Pancreas (tissue), 10 donors: ENCODE measurements at regions not wholly inside any gene's neighbourhood (a gene's known extent, or its start where the extent isn't known, plus 50 kb on each side); places are given as distances from the start of the nearest gene placed in this dataset.

Experiments used
- ATAC-seq, 4 donors: fragments of 200-7000 bp; cut with Tn5 transposase; one replicate each; pipeline versions ENCODE4 v1.8.0 to v1.9.1; 2020; ENCODE audit warnings: mild to moderate bottlenecking in 4 of 4, moderate library complexity in 4 of 4
- DNase-seq, 6 donors: peaks; one replicate each; pipeline ENCODE4 v3.0.0-alpha.2; 2020
- FAIRE-seq: peaks from 2 replicates; lab custom pipeline; 2012; peaks lifted over from hg19 to GRCh38; lab: Jason Lieb, UNC
- H3K27ac ChIP-seq, 4 donors: fragments of 200-600 bp; sonication (generic); 1 replicate in 3 of 4; 2 replicates in 1 of 4; pipeline versions ENCODE4 v1.5.0 to v1.8.0; 2020
- H3K27me3 ChIP-seq, 4 donors: fragments of 200-600 bp; one replicate each; pipeline ENCODE4 v1.8.0; 2021
- H3K36me3 ChIP-seq, 3 donors: fragments of 200-600 bp; sonication (generic) in 1 of 3; one replicate each; pipeline versions ENCODE4 v1.5.0 to v1.8.0; 2020 to 2021
- H3K4me1 ChIP-seq, 3 donors: fragments of 200-600 bp; one replicate each; pipeline ENCODE4 v1.8.0; 2021
- H3K4me3 ChIP-seq, 4 donors: fragments of 200-600 bp; sonication (generic) in 2 of 4; one replicate each; pipeline versions ENCODE4 v1.5.0 to v1.8.0; 2020 to 2021
- H3K9me3 ChIP-seq, 4 donors: fragments of 200-600 bp; one replicate each; pipeline ENCODE4 v1.8.0; 2021
- CTCF ChIP-seq, 4 donors: fragments of 200-600 bp; sonication (generic) in 3 of 4; IDR thresholded peaks; one replicate each; pipeline versions ENCODE4 v1.5.0 to v1.8.0; 2021; ENCODE audit warnings: antibody characterized with exemption in 4 of 4
- WGBS, 2 donors: extraction: QIAGEN DNeasy Blood & Tissue Kit; methylation state at CpG; one replicate each; pipeline ENCODE4 v1.1.7; 2013; 5-methylcytosine and 5-hydroxymethylcytosine counted together
- intact Hi-C, 3 donors: fragments of 100-400 bp; cut with DNase I; formaldehyde crosslinking; loops; one replicate each; pipeline versions ENCODE4 v1.11.1 to v1.14.2; 2022
- donor health status: healthy with polysubstance abuse.
- donor health status: DM: no; HTN: no; CAD: no; lungs with moderate emphysema.
- donor health status: DM: no; HTN: no; CAD: no.
- donor health status: control.
- donor health status: control.
- donor health status: Bipolar disorder and iron deficiency.
- donor health status: DM: yes; HTN: yes; CAD: no.
- donor health status: DM: no; HTN: no; CAD: no.
- donor health status: DM: no; HTN: no; CAD: no.
- donor health status: DM: yes; HTN: yes; CAD: no.

GRCh38 chr3:193808317-193808716 lies 215.3 kb downstream of the OPA1 start:
- H3K27ac ChIP-seq, result no peak overlapping the region
- FAIRE-seq (no peak), DNase-seq (no peak), ATAC-seq (no peak)
- WGBS, 2 donors, result 93 to 94% methylated on average over 8 of the region's 8 CpGs
- H3K4me3 ChIP-seq, result no peak overlapping the region
- intact Hi-C loops, result no loop called here
- H3K27me3 ChIP-seq, result no peaks in the 10 kb centered on the region
- no peaks in the 10 kb centered on the region for H3K36me3 ChIP-seq
- H3K9me3 ChIP-seq, result no peaks in the 10 kb centered on the region
- H3K4me1 ChIP-seq, result peaks cover 0 to 3% (median 1%) of the 10 kb centered on the region in 3 donors
- no peak for TF ChIP-seq CTCF (IDR thresholded peaks at IDR 0.05)

GRCh38 chr3:193809106-193809505 lies 216.1 kb downstream of the OPA1 start:
- H3K36me3 ChIP-seq, result no peaks in the 10 kb centered on the region
- H3K4me3 ChIP-seq, result no peak overlapping the region
- ATAC-seq (no peak), DNase-seq (no peak), FAIRE-seq (no peak)
- TF ChIP-seq CTCF (IDR thresholded peaks at IDR 0.05), result no peak
- H3K9me3 ChIP-seq, result no peaks in the 10 kb centered on the region
- 79 to 83% methylated on average over 2 of the region's 2 CpGs for WGBS, 2 donors
- H3K27ac ChIP-seq, result no peak overlapping the region
- no peaks in the 10 kb centered on the region for H3K27me3 ChIP-seq
- intact Hi-C loops, result no loop called here
- H3K4me1 ChIP-seq, result peaks cover 0 to 6% (median 3%) of the 10 kb centered on the region in 3 donors

GRCh38 chr3:193812078-193812725 lies 219.2 kb downstream of the OPA1 start:
- no peak for ATAC-seq

GRCh38 chr3:193812791-193813500 lies 219.9 kb downstream of the OPA1 start:
- no peaks in the 10 kb centered on the region for H3K9me3 ChIP-seq
- 57 to 69% methylated on average over 7 of the region's 7 CpGs for WGBS, 2 donors
- H3K4me3 ChIP-seq, result no peak overlapping the region
- intact Hi-C loops, result no loop called here
- DNase-seq, result no peak
- H3K27ac ChIP-seq, result no peak overlapping the region
- no peak for FAIRE-seq
- no peaks in the 10 kb centered on the region for H3K36me3 ChIP-seq
- ATAC-seq, result no peak
- no peaks in the 10 kb centered on the region for H3K27me3 ChIP-seq
- peaks cover 26 to 33% (median 30%) of the 10 kb centered on the region in 3 donors for H3K4me1 ChIP-seq
- TF ChIP-seq CTCF (IDR thresholded peaks at IDR 0.05), result no peak

More at GRCh38 chr3:193812078-193812725, 219.2 kb downstream of the OPA1 start:
- intact Hi-C loops, result no loop called here
- H3K27ac ChIP-seq, result no peak overlapping the region
- no peak for FAIRE-seq
- peaks cover 18 to 28% (median 23%) of the 10 kb centered on the region in 3 donors for H3K4me1 ChIP-seq
- DNase-seq, result no peak
- H3K36me3 ChIP-seq, result no peaks in the 10 kb centered on the region
- H3K27me3 ChIP-seq, result no peaks in the 10 kb centered on the region
- TF ChIP-seq CTCF (IDR thresholded peaks at IDR 0.05), result no peak
- H3K9me3 ChIP-seq, result no peaks in the 10 kb centered on the region
- H3K4me3 ChIP-seq, result no peak overlapping the region
- WGBS, 2 donors, result 93 to 97% methylated on average over 5 of the region's 5 CpGs

GRCh38 chr3:193813501-193813830 lies 220.5 kb downstream of the OPA1 start:
- Histone ChIP-seq H3K27me3 (no peaks in the 10 kb centered on the region), H3K4me1 (peaks cover 27 to 33% (median 32%) of the 10 kb centered on the region in 3 donors), H3K9me3 (no peaks in the 10 kb centered on the region), H3K27ac (no peak overlapping the region), H3K36me3 (no peaks in the 10 kb centered on the region), H3K4me3 (no peak overlapping the region)
- DNase-seq (no peak), ATAC-seq (no peak), FAIRE-seq (no peak)
- WGBS, 2 donors, result 35 to 46% methylated on average over 3 of the region's 3 CpGs
- intact Hi-C loops, result no loop called here
- TF ChIP-seq CTCF (IDR thresholded peaks at IDR 0.05), result no peak
